NCI-H187 (cell line): ENCODE measurements at regions not wholly inside any gene's neighbourhood (a gene's known extent, or its start where the extent isn't known, plus 50 kb on each side); places are given as distances from the start of the nearest gene placed in this dataset.

ENCODE experiments used
- DNase-seq, 2 experiments: peaks; one replicate each; lab custom pipeline; 2025; lab: John Stamatoyannopoulos, UW

- no peak for DNase-seq
Measured at GRCh38 chr2:23091019-23091418, 294.0 kb upstream of the KLHL29 start.

GRCh38 chr2:23091900-23092299 is 293.1 kb upstream of the KLHL29 start:
- no peak for DNase-seq

- no peak for DNase-seq
Measured at GRCh38 chr2:23092831-23093230, 292.1 kb upstream of the KLHL29 start.

GRCh38 chr2:23093513-23093912 is 291.5 kb upstream of the KLHL29 start:
- DNase-seq = no peak

- no peak for DNase-seq
Measured at GRCh38 chr2:23096906-23097602, 287.9 kb upstream of the KLHL29 start.

- DNase-seq = no peak
Measured at GRCh38 chr2:23100406-23100805, 284.6 kb upstream of the KLHL29 start.

GRCh38 chr2:23106242-23106785 is 278.7 kb upstream of the KLHL29 start:
- no peak for DNase-seq

- no peak for DNase-seq
Measured at GRCh38 chr2:23107327-23107941, 277.5 kb upstream of the KLHL29 start.

- no peak for DNase-seq
Measured at GRCh38 chr2:23111263-23111662, 273.7 kb upstream of the KLHL29 start.

GRCh38 chr2:23112517-23112916 is 272.5 kb upstream of the KLHL29 start:
- no peak for DNase-seq

GRCh38 chr2:23114299-23114698 is 270.7 kb upstream of the KLHL29 start:
- DNase-seq = no peak

- DNase-seq = no peak
Measured at GRCh38 chr2:23118313-23118712, 266.7 kb upstream of the KLHL29 start.

- DNase-seq = no peak
Measured at GRCh38 chr2:23118894-23119293, 266.1 kb upstream of the KLHL29 start.

GRCh38 chr2:23120161-23120560 is 264.8 kb upstream of the KLHL29 start:
- DNase-seq = no peak

- no peak for DNase-seq
Measured at GRCh38 chr2:23121968-23122648, 262.9 kb upstream of the KLHL29 start.

- DNase-seq = no peak
Measured at GRCh38 chr2:23122681-23123215, 262.2 kb upstream of the KLHL29 start.

GRCh38 chr2:23123686-23124085 is 261.3 kb upstream of the KLHL29 start:
- DNase-seq = no peak

- DNase-seq = no peak
Measured at GRCh38 chr2:23124214-23124750, 260.7 kb upstream of the KLHL29 start.

GRCh38 chr2:23127465-23127864 is 257.5 kb upstream of the KLHL29 start:
- DNase-seq = no peak

GRCh38 chr2:23128684-23129292 is 256.2 kb upstream of the KLHL29 start:
- DNase-seq = no peak

GRCh38 chr2:23131066-23131575 is 253.9 kb upstream of the KLHL29 start:
- DNase-seq = no peak

- no peak for DNase-seq
Measured at GRCh38 chr2:23132000-23132399, 253.0 kb upstream of the KLHL29 start.
